ENCODE measurements at regions not wholly inside any gene's neighbourhood (a gene's known extent, or its start where the extent isn't known, plus 50 kb on each side); places are given as distances from the start of the nearest gene placed in this dataset.

GRCh38 chr7:116139007-116139406, 71.3 kb upstream of the TES start:
- DNase-seq, result no peak
- Histone ChIP-seq H3K9me3 (no peaks in the 10 kb centered on the region), H3K36me3 (no peaks in the 10 kb centered on the region), H3K27ac (peak overlapping the region in 3 of 4 donors; percentile 74 to 78 (median 75)), H3K4me3 (no peak overlapping the region), H3K27me3 (no peaks in the 10 kb centered on the region), H3K4me1 (peaks cover 0 to 24% (median 12%) of the 10 kb centered on the region in 4 donors)
- no peak for TF ChIP-seq EP300 (IDR thresholded peaks at IDR 0.05)
- no peak for TF ChIP-seq POLR2AphosphoS5 (IDR thresholded peaks at IDR 0.05)
- no peak for TF ChIP-seq CTCF (IDR thresholded peaks at IDR 0.05)
- TF ChIP-seq POLR2A (IDR thresholded peaks at IDR 0.05), result no peak
- intact Hi-C loops (cut with DNase I), result loop anchor here (2.0 kb wide), 1 partner anchor 36 kb away; no protein-coding TSS in a partner anchor
- WGBS, 2 donors, result 86 to 88% methylated on average over 6 of the region's 6 CpGs

GRCh38 chr7:116139807-116140206, 70.5 kb upstream of the TES start:
- TF ChIP-seq EP300 (IDR thresholded peaks at IDR 0.05) (no peak), CTCF (IDR thresholded peaks at IDR 0.05) (no peak), POLR2A (IDR thresholded peaks at IDR 0.05) (no peak), POLR2AphosphoS5 (IDR thresholded peaks at IDR 0.05) (no peak)
- DNase-seq, result no peak
- no peaks in the 10 kb centered on the region for H3K27me3 ChIP-seq
- peak overlapping the region in 3 of 4 donors; percentile 74 to 78 (median 75) for H3K27ac ChIP-seq
- H3K36me3 ChIP-seq, result no peaks in the 10 kb centered on the region
- no peaks in the 10 kb centered on the region for H3K9me3 ChIP-seq
- H3K4me3 ChIP-seq, result no peak overlapping the region
- intact Hi-C loops (cut with DNase I), result loop anchor here (2.0 kb wide), 1 partner anchor 35 kb away; no protein-coding TSS in a partner anchor
- H3K4me1 ChIP-seq, result peaks cover 0 to 24% (median 12%) of the 10 kb centered on the region in 4 donors

GRCh38 chr7:116142374-116142773, 68.0 kb upstream of the TES start:
- intact Hi-C loops (cut with DNase I), result no loop called here
- no peak for TF ChIP-seq EP300 (IDR thresholded peaks at IDR 0.05)
- Histone ChIP-seq H3K27ac (no peak overlapping the region), H3K4me1 (peaks cover 0 to 24% (median 17%) of the 10 kb centered on the region in 4 donors), H3K4me3 (no peak overlapping the region), H3K9me3 (no peaks in the 10 kb centered on the region), H3K27me3 (no peaks in the 10 kb centered on the region), H3K36me3 (no peaks in the 10 kb centered on the region)
- no peak for DNase-seq
- 93 to 97% methylated on average over 1 of the region's 1 CpG for WGBS, 2 donors

GRCh38 chr7:116142850-116143249, 67.5 kb upstream of the TES start:
- 72 to 73% methylated on average over 6 of the region's 6 CpGs for WGBS, 2 donors

GRCh38 chr7:116145245-116145852, 65.0 kb upstream of the TES start:
- TF ChIP-seq EP300 (IDR thresholded peaks at IDR 0.05) (no peak), POLR2AphosphoS5 (IDR thresholded peaks at IDR 0.05) (no peak), POLR2A (IDR thresholded peaks at IDR 0.05) (no peak), CTCF (IDR thresholded peaks at IDR 0.05) (no peak)
- no peak overlapping the region for H3K4me3 ChIP-seq
- no peaks in the 10 kb centered on the region for H3K9me3 ChIP-seq
- no peak for DNase-seq
- 36 to 65% methylated on average over 2 of the region's 2 CpGs for WGBS, 2 donors
- H3K4me1 ChIP-seq, result peaks cover 0 to 10% (median under 1%) of the 10 kb centered on the region in 4 donors
- intact Hi-C loops (cut with DNase I), result no loop called here
- H3K27ac ChIP-seq, result no peak overlapping the region
- H3K36me3 ChIP-seq, result no peaks in the 10 kb centered on the region
- no peaks in the 10 kb centered on the region for H3K27me3 ChIP-seq

More at GRCh38 chr7:116142850-116143249, 67.5 kb upstream of the TES start:
- Histone ChIP-seq H3K4me1 (peaks cover 0 to 24% (median 17%) of the 10 kb centered on the region in 4 donors), H3K27me3 (no peaks in the 10 kb centered on the region), H3K9me3 (no peaks in the 10 kb centered on the region), H3K4me3 (no peak overlapping the region), H3K27ac (no peak overlapping the region), H3K36me3 (no peaks in the 10 kb centered on the region)
- TF ChIP-seq POLR2A (IDR thresholded peaks at IDR 0.05) (no peak), CTCF (IDR thresholded peaks at IDR 0.05) (no peak), EP300 (IDR thresholded peaks at IDR 0.05) (no peak), POLR2AphosphoS5 (IDR thresholded peaks at IDR 0.05) (no peak)
- no peak for DNase-seq
- intact Hi-C loops (cut with DNase I), result no loop called here

Measured in sigmoid colon (tissue), 6 donors.